H9 (cell line): ENCODE measurements at regions not wholly inside any gene's neighbourhood (a gene's known extent, or its start where the extent isn't known, plus 50 kb on each side); places are given as distances from the start of the nearest gene placed in this dataset.

Experiments used
- DNase-seq: peaks from one replicate; pipeline ENCODE4 v3.0.0-alpha.2; 2017
- H2AFZ ChIP-seq: one replicate; pipeline ENCODE4 v1.6.1; 2013; ENCODE audit warnings: mild to moderate bottlenecking, low read length, control low read depth, moderate library complexity
- H2AK5ac ChIP-seq: 2 replicates; pipeline ENCODE4 v1.6.1; 2013; ENCODE audit warnings: low read length, control low read depth, mixed read lengths; ENCODE audit not compliant: insufficient read length
- H2BK120ac ChIP-seq: one replicate; pipeline ENCODE4 v1.6.1; 2013; ENCODE audit warnings: low read depth, mild to moderate bottlenecking, low read length, control low read depth, inconsistent platforms; ENCODE audit not compliant: poor library complexity, severe bottlenecking
- H2BK12ac ChIP-seq: 2 replicates; pipeline ENCODE4 v1.6.1; 2013; ENCODE audit warnings: low read length, control low read depth, mixed read lengths, low read depth; ENCODE audit not compliant: insufficient read length
- H2BK15ac ChIP-seq: 2 replicates; pipeline ENCODE4 v1.6.1; 2013; ENCODE audit warnings: low read depth, low read length, control low read depth
- H2BK20ac ChIP-seq: one replicate; pipeline ENCODE4 v1.6.1; 2013; ENCODE audit warnings: low read depth, mild to moderate bottlenecking, low read length, control low read depth, inconsistent platforms; ENCODE audit not compliant: poor library complexity, severe bottlenecking
- H2BK5ac ChIP-seq: 2 replicates; pipeline ENCODE4 v1.6.1; 2013; ENCODE audit warnings: low read length, control low read depth, mixed read lengths; ENCODE audit not compliant: insufficient read length
- H3K14ac ChIP-seq: 2 replicates; pipeline ENCODE4 v1.6.1; 2013; ENCODE audit warnings: low read length, control low read depth; ENCODE audit not compliant: insufficient read depth
- H3K18ac ChIP-seq: 2 replicates; pipeline ENCODE4 v1.6.1; 2013; ENCODE audit warnings: low read depth, mild to moderate bottlenecking, mixed read lengths, low read length, control low read depth; ENCODE audit not compliant: insufficient read length
- H3K23ac ChIP-seq: 2 replicates; pipeline ENCODE4 v1.6.1; 2013; ENCODE audit warnings: low read length, control low read depth, mixed read lengths, low read depth; ENCODE audit not compliant: insufficient read length
- H3K23me2 ChIP-seq: 2 replicates; pipeline ENCODE4 v1.6.1; 2013; ENCODE audit warnings: low read depth, mild to moderate bottlenecking, mixed read lengths, low read length, control low read depth; ENCODE audit not compliant: insufficient read length, poor library complexity, severe bottlenecking
- H3K27ac ChIP-seq: 2 replicates; pipeline ENCODE4 v1.5.1; 2013; ENCODE audit warnings: low read length, control low read depth, mixed read lengths, low read depth; ENCODE audit not compliant: insufficient read length
- H3K27me3 ChIP-seq: 2 replicates; pipeline ENCODE4 v1.6.1; 2013; ENCODE audit warnings: low read length, control low read depth, inconsistent platforms; ENCODE audit not compliant: insufficient read depth
- H3K4ac ChIP-seq: 2 replicates; pipeline ENCODE4 v1.6.1; 2013; ENCODE audit warnings: low read depth, mild to moderate bottlenecking, control low read depth, inconsistent platforms, low read length, moderate library complexity
- H3K4me1 ChIP-seq: 2 replicates; pipeline ENCODE4 v1.6.1; 2013; ENCODE audit warnings: low read length, control low read depth, inconsistent platforms; ENCODE audit not compliant: insufficient read depth
- H3K4me2 ChIP-seq: 2 replicates; pipeline ENCODE4 v1.6.1; 2013; ENCODE audit warnings: low read length, control low read depth, mixed read lengths; ENCODE audit not compliant: insufficient read length, insufficient read depth
- H3K56ac ChIP-seq: 2 replicates; pipeline ENCODE4 v1.6.1; 2013; ENCODE audit warnings: low read depth, mild to moderate bottlenecking, mixed read lengths, low read length, control low read depth; ENCODE audit not compliant: insufficient read length
- H3K79me1 ChIP-seq: 2 replicates; pipeline ENCODE4 v1.6.1; 2013; ENCODE audit warnings: low read depth, mild to moderate bottlenecking, moderate library complexity, low read length, control low read depth, inconsistent platforms; ENCODE audit not compliant: insufficient read depth, poor library complexity, severe bottlenecking
- H3K79me2 ChIP-seq: 2 replicates; pipeline ENCODE4 v1.6.1; 2013; ENCODE audit warnings: low read length, control low read depth, inconsistent platforms; ENCODE audit not compliant: insufficient read depth
- H3K9ac ChIP-seq: 2 replicates; pipeline ENCODE4 v1.6.1; 2013; ENCODE audit warnings: low read length, control low read depth, mixed read lengths; ENCODE audit not compliant: insufficient read length; ENCODE audit errors: extremely low read depth
- H3K9me3 ChIP-seq: one replicate; pipeline ENCODE4 v1.6.1; 2013; ENCODE audit warnings: low read depth, low read length, inconsistent platforms; ENCODE audit not compliant: control insufficient read depth
- H3T11ph ChIP-seq: one replicate; pipeline ENCODE4 v1.6.1; 2013; ENCODE audit warnings: mild to moderate bottlenecking, low read length, control low read depth, inconsistent platforms
- H4K20me1 ChIP-seq: one replicate; pipeline ENCODE4 v1.6.1; 2013; ENCODE audit not compliant: control insufficient read depth, insufficient read length, insufficient read depth
- H4K5ac ChIP-seq: 2 replicates; pipeline ENCODE4 v1.6.1; 2013; ENCODE audit warnings: low read depth, mild to moderate bottlenecking, mixed read lengths, low read length, control low read depth; ENCODE audit not compliant: insufficient read length
- H4K8ac ChIP-seq: replicated peaks from 2 replicates; pipeline ENCODE4 v1.6.1; 2013; ENCODE audit warnings: low read length, control low read depth, mixed read lengths, low read depth; ENCODE audit not compliant: insufficient read length
- H4K91ac ChIP-seq: 2 replicates; pipeline ENCODE4 v1.6.1; 2013; ENCODE audit warnings: low read depth, mild to moderate bottlenecking, moderate library complexity, mixed read lengths, low read length, control low read depth; ENCODE audit not compliant: insufficient read length
- H3K27ac Mint-ChIP-seq, 3 experiments: 2 replicates in 2 of 3; 3 replicates in 1 of 3; pipeline ENCODE4 v1.8.0; 2020 to 2021; ENCODE audit warnings: mixed read lengths in 3 of 3, mild to moderate bottlenecking in 1 of 3, moderate library complexity in 1 of 3
- H3K27me3 Mint-ChIP-seq: 2 replicates; pipeline ENCODE4 v1.8.0; 2021; ENCODE audit warnings: low read depth, mild to moderate bottlenecking, moderate library complexity, mixed read lengths
- H3K36me3 Mint-ChIP-seq, 3 experiments: 2 replicates in 2 of 3; 3 replicates in 1 of 3; pipeline ENCODE4 v1.8.0; 2020 to 2021; ENCODE audit warnings: low read depth in 3 of 3, mixed read lengths in 3 of 3; ENCODE audit not compliant: insufficient read depth in 1 of 3
- H3K4me1 Mint-ChIP-seq, 2 experiments: 2 replicates each; pipeline ENCODE4 v1.8.0; 2020; ENCODE audit warnings: mixed read lengths in 2 of 2
- H3K4me3 Mint-ChIP-seq, 2 experiments: 2 replicates in 1 of 2; 3 replicates in 1 of 2; pipeline ENCODE4 v1.8.0; 2020 to 2021; ENCODE audit warnings: mild to moderate bottlenecking in 2 of 2, mixed read lengths in 2 of 2, moderate library complexity in 1 of 2
- H3K9me3 Mint-ChIP-seq, 2 experiments: 2 replicates in 1 of 2; 3 replicates in 1 of 2; pipeline ENCODE4 v1.8.0; 2020; ENCODE audit warnings: mild to moderate bottlenecking in 2 of 2, mixed read lengths in 2 of 2, moderate library complexity in 1 of 2
- WGBS: extraction: QIAGEN DNeasy Blood & Tissue Kit; methylation state at CpG from one replicate; pipeline ENCODE4 v1.1.7; 2013; ENCODE audit warnings: missing lambda C conversion rate, low lambda C conversion rate, mixed read lengths; ENCODE audit not compliant: insufficient read length; ENCODE audit errors: extremely low coverage; 5-methylcytosine and 5-hydroxymethylcytosine counted together
- TF ChIP-seq, protein P1 (sequence below): fragments of 200-600 bp; sonication (generic); conservative IDR thresholded peaks from 3 replicates; pipeline ENCODE4 v1.8.0; 2021; ENCODE audit warnings: antibody characterized with exemption, mild to moderate bottlenecking

GRCh38 chr10:78959217-78959923, 109.4 kb upstream of the ZMIZ1 start:
- no CpG with 5 or more reads among the region's 10 CpGs for WGBS
- no peak overlapping the region for H3K27ac Mint-ChIP-seq
- no peaks in the 10 kb centered on the region for H3K23me2 ChIP-seq

More at GRCh38 chr10:78959217-78959923, 109.4 kb upstream of the ZMIZ1 start:
- Histone ChIP-seq H4K8ac (no peak overlapping the region), H4K5ac (no peak overlapping the region), H3K79me2 (no peaks in the 10 kb centered on the region), H2BK12ac (no peak overlapping the region), H3K4me2 (no peak overlapping the region), H3K56ac (no peak overlapping the region), H3K23ac (no peak overlapping the region), H3K4ac (no peak overlapping the region), H2AFZ (no peak overlapping the region), H2BK5ac (no peak overlapping the region), H3K14ac (no peak overlapping the region; the same call in 1 of the 2 replicates), H4K91ac (no peak overlapping the region), H2BK120ac (no peak overlapping the region), H3K4me1 (peaks cover 7% of the 10 kb centered on the region; the same call in 1 of the 2 replicates), H2AK5ac (no peak overlapping the region), H3K79me1 (no peaks in the 10 kb centered on the region), H2BK20ac (no peak overlapping the region), H3K27ac (no peak overlapping the region), H4K20me1 (no peaks in the 10 kb centered on the region), H3K18ac (no peak overlapping the region), H3K9me3 (no peaks in the 10 kb centered on the region), H3K27me3 (no peaks in the 10 kb centered on the region), H3T11ph (no peak overlapping the region), H3K9ac (no peak overlapping the region), H2BK15ac (no peak overlapping the region)
- Mint-ChIP-seq H3K36me3 (no peaks in the 10 kb centered on the region), H3K4me1 (peaks cover 30 to 34% of the 10 kb centered on the region in 2 experiments), H3K9me3 (no peaks in the 10 kb centered on the region; a peak in 2 of 5 replicates), H3K27me3 (peaks cover 29% of the 10 kb centered on the region), H3K4me3 (no peak overlapping the region)
- no peak for DNase-seq
- TF ChIP-seq, protein P1, sequence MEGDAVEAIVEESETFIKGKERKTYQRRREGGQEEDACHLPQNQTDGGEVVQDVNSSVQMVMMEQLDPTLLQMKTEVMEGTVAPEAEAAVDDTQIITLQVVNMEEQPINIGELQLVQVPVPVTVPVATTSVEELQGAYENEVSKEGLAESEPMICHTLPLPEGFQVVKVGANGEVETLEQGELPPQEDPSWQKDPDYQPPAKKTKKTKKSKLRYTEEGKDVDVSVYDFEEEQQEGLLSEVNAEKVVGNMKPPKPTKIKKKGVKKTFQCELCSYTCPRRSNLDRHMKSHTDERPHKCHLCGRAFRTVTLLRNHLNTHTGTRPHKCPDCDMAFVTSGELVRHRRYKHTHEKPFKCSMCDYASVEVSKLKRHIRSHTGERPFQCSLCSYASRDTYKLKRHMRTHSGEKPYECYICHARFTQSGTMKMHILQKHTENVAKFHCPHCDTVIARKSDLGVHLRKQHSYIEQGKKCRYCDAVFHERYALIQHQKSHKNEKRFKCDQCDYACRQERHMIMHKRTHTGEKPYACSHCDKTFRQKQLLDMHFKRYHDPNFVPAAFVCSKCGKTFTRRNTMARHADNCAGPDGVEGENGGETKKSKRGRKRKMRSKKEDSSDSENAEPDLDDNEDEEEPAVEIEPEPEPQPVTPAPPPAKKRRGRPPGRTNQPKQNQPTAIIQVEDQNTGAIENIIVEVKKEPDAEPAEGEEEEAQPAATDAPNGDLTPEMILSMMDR = no peak
